ENCODE measurements at regions not wholly inside any gene's neighbourhood (a gene's known extent, or its start where the extent isn't known, plus 50 kb on each side); places are given as distances from the start of the nearest gene placed in this dataset.

GRCh38 chr14:103216857-103217256 lies 93.6 kb downstream of the TNFAIP2 start:
- Histone ChIP-seq H3K27ac (ENCODE audit: low read depth in 1 of 2, low read length in 1 of 2) (no peak overlapping the region), H3K36me3 (ENCODE audit: control insufficient read depth in 2 of 2, insufficient read depth in 2 of 2, low read length in 1 of 2) (no peaks in the 10 kb centered on the region), H3K4me1 (ENCODE audit: control insufficient read depth in 2 of 2, insufficient read depth in 2 of 2, low read length in 2 of 2) (no peaks in the 10 kb centered on the region), H3K27me3 (ENCODE audit: control insufficient read depth in 2 of 2, insufficient read depth in 1 of 2, low read length in 1 of 2) (peaks cover 34 to 52% of the 10 kb centered on the region in 2 donors), H3K4me3 (ENCODE audit: low read length in 2 of 2) (no peak overlapping the region), H3K9me3 (ENCODE audit: control insufficient read depth in 2 of 2, insufficient read depth in 1 of 2, low read length in 1 of 2) (peaks cover 0 to 4% of the 10 kb centered on the region in 2 donors)
- WGBS: 85% methylated on average over 5 of the region's 5 CpGs
- DNase-seq (ENCODE audit: low read depth in 6 of 9, low spot score in 9 of 9): no peak

GRCh38 chr14:103217538-103217937 lies 94.3 kb downstream of the TNFAIP2 start:
- H3K27me3 ChIP-seq (ENCODE audit: control insufficient read depth in 2 of 2, insufficient read depth in 1 of 2, low read length in 1 of 2): peaks cover 35 to 59% of the 10 kb centered on the region in 2 donors
- DNase-seq (ENCODE audit: low read depth in 6 of 9, low spot score in 9 of 9): no peak
- WGBS: 98% methylated on average over 1 of the region's 1 CpG
- H3K9me3 ChIP-seq (ENCODE audit: control insufficient read depth in 2 of 2, insufficient read depth in 1 of 2, low read length in 1 of 2): peaks cover 0 to 4% of the 10 kb centered on the region in 2 donors
- no peak overlapping the region for H3K4me3 ChIP-seq (ENCODE audit: low read length in 2 of 2)
- H3K4me1 ChIP-seq (ENCODE audit: control insufficient read depth in 2 of 2, insufficient read depth in 2 of 2, low read length in 2 of 2): no peaks in the 10 kb centered on the region
- no peak overlapping the region for H3K27ac ChIP-seq (ENCODE audit: low read depth in 1 of 2, low read length in 1 of 2)
- no peaks in the 10 kb centered on the region for H3K36me3 ChIP-seq (ENCODE audit: control insufficient read depth in 2 of 2, insufficient read depth in 2 of 2, low read length in 1 of 2)

GRCh38 chr14:103220134-103220981 lies 97.1 kb downstream of the TNFAIP2 start:
- Histone ChIP-seq H3K9me3 (ENCODE audit: control insufficient read depth in 2 of 2, insufficient read depth in 1 of 2, low read length in 1 of 2) (peaks cover 0 to 4% of the 10 kb centered on the region in 2 donors), H3K36me3 (ENCODE audit: control insufficient read depth in 2 of 2, insufficient read depth in 2 of 2, low read length in 1 of 2) (no peaks in the 10 kb centered on the region), H3K27ac (ENCODE audit: low read depth in 1 of 2, low read length in 1 of 2) (no peak overlapping the region), H3K27me3 (ENCODE audit: control insufficient read depth in 2 of 2, insufficient read depth in 1 of 2, low read length in 1 of 2) (peaks cover 35 to 78% of the 10 kb centered on the region in 2 donors), H3K4me1 (ENCODE audit: control insufficient read depth in 2 of 2, insufficient read depth in 2 of 2, low read length in 2 of 2) (no peaks in the 10 kb centered on the region), H3K4me3 (ENCODE audit: low read length in 2 of 2) (peak overlapping the region in 1 of 2 donors; percentile 18)
- no peak for DNase-seq (ENCODE audit: low read depth in 6 of 9, low spot score in 9 of 9)
- 15% methylated on average over 91 of the region's 92 CpGs for WGBS

GRCh38 chr14:103220982-103221641 lies 97.9 kb downstream of the TNFAIP2 start:
- Histone ChIP-seq H3K27ac (ENCODE audit: low read depth in 1 of 2, low read length in 1 of 2) (no peak overlapping the region), H3K4me1 (ENCODE audit: control insufficient read depth in 2 of 2, insufficient read depth in 2 of 2, low read length in 2 of 2) (no peaks in the 10 kb centered on the region), H3K36me3 (ENCODE audit: control insufficient read depth in 2 of 2, insufficient read depth in 2 of 2, low read length in 1 of 2) (no peaks in the 10 kb centered on the region), H3K4me3 (ENCODE audit: low read length in 2 of 2) (no peak overlapping the region), H3K27me3 (ENCODE audit: control insufficient read depth in 2 of 2, insufficient read depth in 1 of 2, low read length in 1 of 2) (peaks cover 32 to 80% of the 10 kb centered on the region in 2 donors), H3K9me3 (ENCODE audit: control insufficient read depth in 2 of 2, insufficient read depth in 1 of 2, low read length in 1 of 2) (peaks cover 0 to 4% of the 10 kb centered on the region in 2 donors)
- 46% methylated on average over 30 of the region's 30 CpGs for WGBS
- no peak for DNase-seq (ENCODE audit: low read depth in 6 of 9, low spot score in 9 of 9)

GRCh38 chr14:103221781-103222358 lies 98.6 kb downstream of the TNFAIP2 start:
- H3K4me3 ChIP-seq (ENCODE audit: low read length in 2 of 2): no peak overlapping the region
- H3K27ac ChIP-seq (ENCODE audit: low read depth in 1 of 2, low read length in 1 of 2): no peak overlapping the region
- H3K27me3 ChIP-seq (ENCODE audit: control insufficient read depth in 2 of 2, insufficient read depth in 1 of 2, low read length in 1 of 2): peaks cover 32 to 78% of the 10 kb centered on the region in 2 donors
- peaks cover 0 to 4% of the 10 kb centered on the region in 2 donors for H3K9me3 ChIP-seq (ENCODE audit: control insufficient read depth in 2 of 2, insufficient read depth in 1 of 2, low read length in 1 of 2)
- no peaks in the 10 kb centered on the region for H3K4me1 ChIP-seq (ENCODE audit: control insufficient read depth in 2 of 2, insufficient read depth in 2 of 2, low read length in 2 of 2)
- 94% methylated on average over 13 of the region's 13 CpGs for WGBS
- H3K36me3 ChIP-seq (ENCODE audit: control insufficient read depth in 2 of 2, insufficient read depth in 2 of 2, low read length in 1 of 2): no peaks in the 10 kb centered on the region
- no peak for DNase-seq (ENCODE audit: low read depth in 6 of 9, low spot score in 9 of 9)

GRCh38 chr14:103223818-103224352 lies 100.6 kb downstream of the TNFAIP2 start:
- no peak for DNase-seq (ENCODE audit: low read depth in 6 of 9, low spot score in 9 of 9)
- Histone ChIP-seq H3K27me3 (ENCODE audit: control insufficient read depth in 2 of 2, insufficient read depth in 1 of 2, low read length in 1 of 2) (peaks cover 31 to 64% of the 10 kb centered on the region in 2 donors), H3K36me3 (ENCODE audit: control insufficient read depth in 2 of 2, insufficient read depth in 2 of 2, low read length in 1 of 2) (no peaks in the 10 kb centered on the region), H3K4me3 (ENCODE audit: low read length in 2 of 2) (no peak overlapping the region), H3K27ac (ENCODE audit: low read depth in 1 of 2, low read length in 1 of 2) (no peak overlapping the region), H3K9me3 (ENCODE audit: control insufficient read depth in 2 of 2, insufficient read depth in 1 of 2, low read length in 1 of 2) (peaks cover 2 to 4% of the 10 kb centered on the region in 2 donors), H3K4me1 (ENCODE audit: control insufficient read depth in 2 of 2, insufficient read depth in 2 of 2, low read length in 2 of 2) (no peaks in the 10 kb centered on the region)
- 92% methylated on average over 15 of the region's 15 CpGs for WGBS

GRCh38 chr14:103225062-103225461 lies 101.8 kb downstream of the TNFAIP2 start:
- no peak overlapping the region for H3K4me3 ChIP-seq (ENCODE audit: low read length in 2 of 2)
- H3K27ac ChIP-seq (ENCODE audit: low read depth in 1 of 2, low read length in 1 of 2): no peak overlapping the region
- 81% methylated on average over 14 of the region's 14 CpGs for WGBS
- peaks cover 2% of the 10 kb centered on the region in 2 donors for H3K9me3 ChIP-seq (ENCODE audit: control insufficient read depth in 2 of 2, insufficient read depth in 1 of 2, low read length in 1 of 2)
- no peaks in the 10 kb centered on the region for H3K4me1 ChIP-seq (ENCODE audit: control insufficient read depth in 2 of 2, insufficient read depth in 2 of 2, low read length in 2 of 2)
- no peaks in the 10 kb centered on the region for H3K36me3 ChIP-seq (ENCODE audit: control insufficient read depth in 2 of 2, insufficient read depth in 2 of 2, low read length in 1 of 2)
- peaks cover 19 to 53% of the 10 kb centered on the region in 2 donors for H3K27me3 ChIP-seq (ENCODE audit: control insufficient read depth in 2 of 2, insufficient read depth in 1 of 2, low read length in 1 of 2)
- DNase-seq (ENCODE audit: low read depth in 6 of 9, low spot score in 9 of 9): no peak

- H3K27me3 ChIP-seq (ENCODE audit: control insufficient read depth in 2 of 2, insufficient read depth in 1 of 2, low read length in 1 of 2): peaks cover 15 to 49% of the 10 kb centered on the region in 2 donors
- DNase-seq (ENCODE audit: low read depth in 6 of 9, low spot score in 9 of 9): no peak
- no peak overlapping the region for H3K4me3 ChIP-seq (ENCODE audit: low read length in 2 of 2)
- peaks cover 0 to 2% of the 10 kb centered on the region in 2 donors for H3K9me3 ChIP-seq (ENCODE audit: control insufficient read depth in 2 of 2, insufficient read depth in 1 of 2, low read length in 1 of 2)
- H3K4me1 ChIP-seq (ENCODE audit: control insufficient read depth in 2 of 2, insufficient read depth in 2 of 2, low read length in 2 of 2): no peaks in the 10 kb centered on the region
- no peaks in the 10 kb centered on the region for H3K36me3 ChIP-seq (ENCODE audit: control insufficient read depth in 2 of 2, insufficient read depth in 2 of 2, low read length in 1 of 2)
- WGBS: 82% methylated on average over 13 of the region's 13 CpGs
- no peak overlapping the region for H3K27ac ChIP-seq (ENCODE audit: low read depth in 1 of 2, low read length in 1 of 2)
These were observed 102.2 kb downstream of the TNFAIP2 start for GRCh38 chr14:103225476-103225875.
